NCI-H1417 (cell line): ENCODE measurements at regions not wholly inside any gene's neighbourhood (a gene's known extent, or its start where the extent isn't known, plus 50 kb on each side); places are given as distances from the start of the nearest gene placed in this dataset.

Source experiments
- DNase-seq, 3 experiments: peaks; one replicate each; lab custom pipeline; 2025; lab: John Stamatoyannopoulos, UW

DNA sequence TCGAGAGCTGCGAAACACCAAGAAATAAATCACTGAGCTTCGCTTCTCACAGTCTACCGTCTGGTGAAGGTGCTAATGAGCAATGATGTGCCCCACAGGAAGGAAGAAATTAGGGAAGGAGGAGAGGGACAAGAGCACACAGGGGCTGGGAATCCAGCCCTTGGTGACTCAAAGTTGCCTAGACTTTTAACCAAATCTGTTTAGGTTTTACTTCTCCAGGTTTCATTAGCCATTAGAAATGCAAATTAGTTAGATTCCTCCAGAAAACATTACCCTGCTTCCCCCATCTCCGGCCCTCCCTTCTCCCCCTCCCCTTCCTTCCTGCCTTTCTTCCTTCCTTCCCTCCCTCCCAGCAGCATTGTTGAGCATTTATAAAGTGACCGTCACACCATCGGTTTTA lies 59.3 kb upstream of the UBE2E1 start:
- DNase-seq = no peak

DNA sequence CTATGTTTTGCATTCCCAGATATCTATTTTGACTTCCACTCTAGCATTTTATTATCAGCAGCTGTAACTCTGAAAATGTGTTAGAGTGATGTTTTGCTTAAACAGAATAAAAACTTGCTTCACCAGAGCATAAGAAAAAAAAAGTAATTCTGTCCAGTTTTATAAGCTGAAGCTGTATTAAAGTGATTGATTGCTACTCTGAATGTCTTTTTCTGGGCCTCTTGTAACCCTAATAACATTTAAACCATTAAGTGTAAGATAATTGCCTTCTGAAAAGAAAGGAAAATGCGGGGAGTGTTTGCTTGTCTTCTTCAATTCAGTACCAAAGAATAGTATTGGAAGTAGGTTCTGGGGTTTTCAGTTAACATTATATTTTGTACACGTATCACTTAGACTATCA lies 57.9 kb upstream of the UBE2E1 start:
- DNase-seq = peak in 1 of 3 experiments; percentile 65

DNA sequence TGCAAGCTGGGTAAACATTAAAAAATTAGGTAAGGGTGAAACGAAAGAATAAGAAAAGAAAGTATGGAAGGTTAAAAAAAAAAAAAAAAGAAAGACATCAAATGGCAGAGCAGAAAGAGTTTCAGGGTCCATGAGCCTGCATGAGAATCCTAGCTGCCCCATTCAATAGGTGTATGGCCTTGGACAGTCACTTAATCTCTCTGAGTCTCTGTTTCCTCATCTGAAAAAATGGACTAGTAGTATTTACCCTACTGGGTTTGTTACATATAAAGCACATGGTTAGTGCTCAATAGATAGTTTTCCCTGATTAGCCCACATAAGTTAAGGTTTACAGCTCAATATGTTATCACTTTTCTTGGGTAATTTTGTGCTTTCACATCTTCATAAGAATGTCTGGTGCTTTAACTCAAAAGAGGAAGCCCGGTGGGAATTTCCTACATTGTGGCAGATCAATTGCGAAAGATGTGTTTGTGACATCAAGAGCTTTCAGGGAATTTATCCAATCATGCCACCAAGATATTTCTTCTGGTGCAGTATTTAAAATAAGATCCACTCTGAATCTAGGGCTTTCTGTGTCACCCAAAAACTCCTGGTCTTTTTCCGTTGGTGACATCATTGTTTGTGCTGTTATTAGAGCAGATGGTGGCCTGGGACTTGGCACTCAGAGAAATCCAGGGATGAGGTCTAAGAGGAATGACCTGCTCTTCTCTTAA lies 57.2 kb upstream of the UBE2E1 start:
- peak in 1 of 3 experiments; percentile 46 for DNase-seq

DNA sequence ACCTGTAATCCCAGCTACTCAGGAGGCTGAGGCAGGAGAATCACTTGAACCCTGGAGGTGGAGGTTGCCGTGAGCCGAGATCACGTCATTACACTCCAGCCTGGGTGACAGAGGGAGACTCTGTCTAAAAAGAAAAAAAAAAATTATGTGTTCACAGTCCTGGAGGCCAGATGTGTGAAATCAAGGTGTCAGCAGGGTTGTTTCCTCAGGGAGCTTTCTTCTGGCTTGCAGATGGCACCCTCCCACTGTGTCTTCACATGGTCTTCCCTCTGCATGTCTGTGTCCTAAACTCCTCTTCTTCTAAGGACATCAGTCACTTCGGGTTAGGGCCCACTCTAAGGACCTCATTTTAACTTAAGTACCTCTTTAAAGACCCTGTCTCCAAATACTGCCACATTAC lies 56.1 kb upstream of the UBE2E1 start:
- DNase-seq = no peak

DNA sequence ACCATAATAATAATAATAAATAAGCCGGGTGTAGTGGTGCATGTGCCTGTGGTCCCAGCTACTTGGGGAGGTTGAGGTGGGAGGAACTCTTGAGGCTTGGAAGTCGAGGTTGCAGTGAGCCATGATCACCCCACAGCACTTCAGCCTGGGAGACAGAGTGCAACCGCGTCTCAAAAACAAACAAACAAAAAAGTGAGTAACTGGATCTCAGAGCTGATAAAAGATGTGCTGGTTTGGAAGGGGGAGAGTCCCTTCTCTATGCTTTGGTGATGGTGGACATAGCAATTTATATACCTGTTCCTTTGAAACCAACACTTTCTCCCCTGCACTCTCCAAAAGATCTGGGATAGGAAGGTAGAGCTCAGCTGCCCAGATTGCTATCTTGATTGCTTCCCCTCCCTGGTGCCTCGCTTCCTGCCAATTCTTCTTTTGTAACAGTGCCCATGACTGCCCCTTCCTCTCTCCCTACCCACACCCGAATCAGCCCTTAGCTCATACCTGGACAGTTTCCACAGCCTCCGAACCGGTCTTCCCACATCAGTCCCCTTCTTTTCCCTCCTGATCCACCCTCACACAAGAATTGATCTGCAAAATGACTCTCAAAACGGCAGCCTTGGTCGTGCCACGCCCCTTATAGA lies 55.1 kb upstream of the UBE2E1 start:
- DNase-seq = no peak

DNA sequence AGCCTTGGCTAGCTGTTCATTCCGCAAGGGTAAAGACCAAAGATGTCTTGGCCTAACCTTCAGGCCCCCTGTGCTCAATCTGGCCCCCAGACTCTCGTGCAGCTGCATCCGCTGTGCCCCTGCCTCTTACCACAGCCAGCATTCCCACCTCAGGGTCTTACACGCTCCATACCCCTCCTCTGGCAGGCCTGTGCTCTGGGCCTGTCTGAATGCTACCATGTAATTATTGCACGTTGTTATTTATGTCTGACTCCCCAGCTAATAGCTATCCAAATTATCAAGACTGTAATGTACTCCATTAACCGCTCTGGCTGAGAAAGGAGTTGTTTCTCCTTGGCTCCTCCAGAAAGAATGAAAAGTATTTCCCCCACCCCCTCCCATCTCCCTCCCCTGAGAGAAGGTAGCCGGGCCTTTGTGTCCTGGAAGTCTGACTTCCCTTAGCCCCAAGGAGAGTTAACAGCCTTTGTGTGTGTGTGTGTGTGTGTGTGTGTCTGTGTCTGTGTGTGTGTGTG lies 54.5 kb upstream of the UBE2E1 start:
- DNase-seq = peak in 2 of 3 experiments; percentile 28 to 70

DNA sequence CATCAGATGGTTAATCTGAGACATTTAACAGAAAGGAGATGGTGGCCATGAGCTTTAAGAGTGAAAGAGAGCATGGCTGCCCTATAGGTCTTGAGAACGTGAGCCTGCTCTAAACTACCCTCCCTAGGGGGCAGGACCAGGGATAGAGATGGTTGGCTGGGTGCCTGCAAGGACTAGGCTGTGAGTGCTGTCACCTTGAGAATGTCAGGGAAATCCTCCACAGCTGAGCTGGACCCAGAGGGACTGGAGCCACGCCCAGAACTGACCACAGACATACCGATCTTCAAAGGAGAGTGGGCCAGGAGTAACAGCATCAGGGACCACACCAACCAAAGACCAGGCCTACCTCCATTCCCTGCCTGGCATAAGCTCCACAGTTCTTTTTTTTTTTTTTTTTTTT lies 53.6 kb upstream of the UBE2E1 start:
- no peak for DNase-seq

DNA sequence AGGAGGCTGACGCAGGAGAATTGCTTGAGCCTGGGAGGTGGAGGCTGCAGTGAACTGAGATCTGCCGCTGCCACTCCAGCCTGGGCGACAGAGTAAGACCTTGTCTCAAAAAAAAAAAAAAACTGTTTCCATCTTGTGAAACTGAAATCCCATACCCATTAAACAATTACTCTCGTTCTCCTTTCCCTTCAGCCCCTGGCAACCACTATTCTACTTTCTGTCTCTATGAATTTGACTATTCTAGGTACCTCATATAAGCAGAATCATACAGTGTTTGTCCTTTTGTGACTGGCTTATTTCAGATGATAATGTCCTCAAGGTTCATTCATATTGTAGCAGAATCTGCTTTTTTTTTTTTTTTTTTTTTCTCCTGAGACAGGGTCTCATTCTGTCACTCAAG lies 51.5 kb upstream of the UBE2E1 start:
- no peak for DNase-seq
